Suprapubic skin (tissue), 4 donors: ENCODE measurements at regions not wholly inside any gene's neighbourhood (a gene's known extent, or its start where the extent isn't known, plus 50 kb on each side); places are given as distances from the start of the nearest gene placed in this dataset.

ENCODE experiments used
- CTCF ChIP-seq, 2 donors: fragments of 200-600 bp in 1 of 2; fragments of 450-650 bp in 1 of 2; sonication (generic) in 1 of 2; IDR thresholded peaks; one replicate each; pipeline ENCODE4 v1.5.1; 2016 to 2019; ENCODE audit warnings: antibody characterized with exemption in 2 of 2, mild to moderate bottlenecking in 1 of 2, moderate library complexity in 1 of 2
- POLR2A ChIP-seq, 2 donors: fragments of 450-650 bp; IDR thresholded peaks; one replicate each; pipeline ENCODE4 v1.6.1; 2017; ENCODE audit warnings: antibody characterized with exemption in 2 of 2, mild to moderate bottlenecking in 2 of 2, moderate library complexity in 2 of 2
- POLR2AphosphoS5 ChIP-seq, 3 donors: sonication (generic); formaldehyde crosslinking; IDR thresholded peaks; one replicate each; pipeline ENCODE4 v1.6.1; 2017; ENCODE audit warnings: antibody characterized with exemption in 3 of 3

GRCh38 chr7:53315981-53316380, 280.5 kb downstream of the POM121L12 start:
- TF ChIP-seq CTCF (IDR thresholded peaks at IDR 0.05) (no peak), POLR2A (IDR thresholded peaks at IDR 0.05) (no peak), POLR2AphosphoS5 (IDR thresholded peaks at IDR 0.05) (no peak)
